Left ventricle myocardium inferior (tissue), 1 donor: ENCODE measurements at regions not wholly inside any gene's neighbourhood (a gene's known extent, or its start where the extent isn't known, plus 50 kb on each side); places are given as distances from the start of the nearest gene placed in this dataset.

Experiments
- DNase-seq: peaks from one replicate; pipeline ENCODE4 v3.0.0-alpha.2; 2020
- H3K27ac ChIP-seq: fragments of 200-600 bp; replicated peaks from 2 replicates; pipeline ENCODE4 v1.8.0; 2021
- H3K27me3 ChIP-seq: fragments of 200-600 bp; 2 replicates; pipeline ENCODE4 v1.8.0; 2021; ENCODE audit warnings: low read depth
- H3K36me3 ChIP-seq: fragments of 200-600 bp; 2 replicates; pipeline ENCODE4 v1.8.0; 2021
- H3K4me1 ChIP-seq: fragments of 200-600 bp; 2 replicates; pipeline ENCODE4 v1.8.0; 2021
- H3K4me3 ChIP-seq: fragments of 200-600 bp; 2 replicates; pipeline ENCODE4 v1.8.0; 2021; ENCODE audit warnings: mild to moderate bottlenecking, moderate library complexity
- H3K9me3 ChIP-seq: fragments of 200-600 bp; replicated peaks from 2 replicates; pipeline ENCODE4 v1.8.0; 2021
- intact Hi-C: fragments of 100-400 bp; cut with micrococcal nuclease; formaldehyde crosslinking; loops from one replicate; pipeline ENCODE4 v1.11.0; 2022
- TF ChIP-seq, protein P1 (sequence below): fragments of 200-600 bp; IDR thresholded peaks from 2 replicates; pipeline ENCODE4 v1.8.0; 2021; ENCODE audit warnings: antibody characterized with exemption, mild to moderate bottlenecking, borderline replicate concordance
- donor health status: DM: no; HTN: yes; CAD: no; lungs with severe emphysema.

DNA sequence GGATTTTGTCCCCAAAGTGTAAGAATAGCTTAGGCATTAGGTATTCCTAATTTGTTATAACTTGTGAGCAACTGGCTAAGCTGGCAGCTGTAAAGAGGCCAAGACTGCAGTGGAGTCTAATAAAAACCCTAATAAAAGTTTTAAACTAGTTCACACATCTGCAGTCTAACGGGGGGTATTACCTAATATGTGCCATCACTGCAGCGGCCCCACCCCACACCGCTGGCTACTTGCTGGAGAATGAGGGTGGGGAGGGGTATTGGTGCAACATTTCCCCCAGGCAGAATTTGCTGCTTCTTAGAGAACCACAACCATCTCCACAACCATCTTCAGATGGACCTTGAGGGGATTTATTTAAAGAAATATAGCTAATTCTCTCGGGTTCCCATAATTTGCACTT lies 135.0 kb downstream of the ZC3H11B start:
- DNase-seq, result no peak
- no peak overlapping the region for H3K4me3 ChIP-seq

GRCh38 chr1:219476716-219477115 lies 136.2 kb downstream of the ZC3H11B start:
- DNase-seq, result no peak
- TF ChIP-seq, protein P1, sequence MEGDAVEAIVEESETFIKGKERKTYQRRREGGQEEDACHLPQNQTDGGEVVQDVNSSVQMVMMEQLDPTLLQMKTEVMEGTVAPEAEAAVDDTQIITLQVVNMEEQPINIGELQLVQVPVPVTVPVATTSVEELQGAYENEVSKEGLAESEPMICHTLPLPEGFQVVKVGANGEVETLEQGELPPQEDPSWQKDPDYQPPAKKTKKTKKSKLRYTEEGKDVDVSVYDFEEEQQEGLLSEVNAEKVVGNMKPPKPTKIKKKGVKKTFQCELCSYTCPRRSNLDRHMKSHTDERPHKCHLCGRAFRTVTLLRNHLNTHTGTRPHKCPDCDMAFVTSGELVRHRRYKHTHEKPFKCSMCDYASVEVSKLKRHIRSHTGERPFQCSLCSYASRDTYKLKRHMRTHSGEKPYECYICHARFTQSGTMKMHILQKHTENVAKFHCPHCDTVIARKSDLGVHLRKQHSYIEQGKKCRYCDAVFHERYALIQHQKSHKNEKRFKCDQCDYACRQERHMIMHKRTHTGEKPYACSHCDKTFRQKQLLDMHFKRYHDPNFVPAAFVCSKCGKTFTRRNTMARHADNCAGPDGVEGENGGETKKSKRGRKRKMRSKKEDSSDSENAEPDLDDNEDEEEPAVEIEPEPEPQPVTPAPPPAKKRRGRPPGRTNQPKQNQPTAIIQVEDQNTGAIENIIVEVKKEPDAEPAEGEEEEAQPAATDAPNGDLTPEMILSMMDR, result no peak
- intact Hi-C loops, result no loop called here
- H3K4me3 ChIP-seq, result no peak overlapping the region
- H3K9me3 ChIP-seq, result no peaks in the 10 kb centered on the region
- H3K27ac ChIP-seq, result no peak overlapping the region
- no peaks in the 10 kb centered on the region for H3K4me1 ChIP-seq
- H3K36me3 ChIP-seq, result no peaks in the 10 kb centered on the region
- H3K27me3 ChIP-seq, result no peaks in the 10 kb centered on the region

More for the DNA sequence above, 135.0 kb downstream of the ZC3H11B start:
- Histone ChIP-seq H3K9me3 (no peaks in the 10 kb centered on the region), H3K36me3 (no peaks in the 10 kb centered on the region), H3K27me3 (no peaks in the 10 kb centered on the region), H3K4me1 (no peaks in the 10 kb centered on the region), H3K27ac (no peak overlapping the region)
- TF ChIP-seq, protein P1, result no peak
- intact Hi-C loops, result no loop called here

GRCh38 chr1:219476116-219476515 lies 136.8 kb downstream of the ZC3H11B start:
- Histone ChIP-seq H3K4me1 (no peaks in the 10 kb centered on the region), H3K9me3 (no peaks in the 10 kb centered on the region), H3K36me3 (no peaks in the 10 kb centered on the region), H3K27me3 (no peaks in the 10 kb centered on the region), H3K4me3 (no peak overlapping the region), H3K27ac (no peak overlapping the region)
- TF ChIP-seq, protein P1, result no peak
- DNase-seq, result no peak
- intact Hi-C loops, result no loop called here

- no peak overlapping the region for H3K27ac ChIP-seq
- H3K36me3 ChIP-seq, result no peaks in the 10 kb centered on the region
- TF ChIP-seq, protein P1, result no peak
- H3K9me3 ChIP-seq, result no peaks in the 10 kb centered on the region
- H3K4me1 ChIP-seq, result no peaks in the 10 kb centered on the region
- intact Hi-C loops, result no loop called here
- DNase-seq, result no peak
- H3K27me3 ChIP-seq, result no peaks in the 10 kb centered on the region
- no peak overlapping the region for H3K4me3 ChIP-seq
Observed at GRCh38 chr1:219472596-219472995, 140.3 kb downstream of the ZC3H11B start.

DNA sequence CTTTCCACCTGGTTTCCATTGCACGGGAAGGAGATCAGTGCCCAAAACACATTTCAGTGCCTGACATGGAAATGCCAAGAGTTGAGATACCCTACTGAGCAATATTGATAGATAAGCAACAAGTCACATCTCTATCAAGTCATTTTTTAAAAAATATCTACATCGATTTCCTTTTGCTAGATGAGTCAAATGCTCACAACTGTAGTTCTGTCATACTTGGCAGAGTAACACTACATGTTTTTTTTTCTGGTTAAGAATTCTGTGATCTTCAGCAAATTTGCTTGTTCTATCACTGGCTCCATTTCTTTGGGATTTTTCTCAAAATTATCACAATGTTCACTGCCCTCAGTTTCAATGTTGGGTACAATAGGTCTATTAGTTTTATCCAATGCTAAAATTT lies 145.4 kb downstream of the ZC3H11B start:
- no peaks in the 10 kb centered on the region for H3K27me3 ChIP-seq
- intact Hi-C loops, result no loop called here
- H3K9me3 ChIP-seq, result no peaks in the 10 kb centered on the region
- DNase-seq, result no peak
- no peaks in the 10 kb centered on the region for H3K36me3 ChIP-seq
- no peak overlapping the region for H3K4me3 ChIP-seq
- no peaks in the 10 kb centered on the region for H3K4me1 ChIP-seq
- H3K27ac ChIP-seq, result no peak overlapping the region
- TF ChIP-seq, protein P1, result no peak

- Histone ChIP-seq H3K4me1 (no peaks in the 10 kb centered on the region), H3K36me3 (no peaks in the 10 kb centered on the region), H3K27me3 (no peaks in the 10 kb centered on the region), H3K4me3 (no peak overlapping the region), H3K27ac (no peak overlapping the region), H3K9me3 (no peaks in the 10 kb centered on the region)
- intact Hi-C loops, result no loop called here
- TF ChIP-seq, protein P1, result no peak
- no peak for DNase-seq
Observed at GRCh38 chr1:219466766-219467165, 146.1 kb downstream of the ZC3H11B start.
